ENCODE measurements at regions not wholly inside any gene's neighbourhood (a gene's known extent, or its start where the extent isn't known, plus 50 kb on each side); places are given as distances from the start of the nearest gene placed in this dataset.

DNA sequence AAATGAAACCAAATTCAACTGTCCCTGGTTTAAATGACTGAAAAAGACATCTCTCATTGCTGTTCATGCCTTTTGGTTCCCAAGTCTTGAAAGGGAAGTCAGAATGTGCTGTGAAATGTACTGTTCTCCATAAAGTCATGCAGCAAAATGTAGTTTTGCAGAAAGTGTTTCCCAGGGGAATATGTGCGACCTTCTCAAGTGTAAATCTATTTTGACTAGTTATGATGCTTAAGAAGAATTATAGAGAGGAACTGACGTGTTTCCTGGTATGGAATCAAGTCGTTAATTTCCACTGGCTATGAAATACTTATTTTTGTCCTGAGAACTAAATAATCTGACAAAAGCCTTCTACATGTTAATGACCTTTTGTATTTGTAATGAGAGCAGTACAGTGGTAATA is 223.1 kb downstream of the CLCN4 start:
- TF ChIP-seq, protein P1, sequence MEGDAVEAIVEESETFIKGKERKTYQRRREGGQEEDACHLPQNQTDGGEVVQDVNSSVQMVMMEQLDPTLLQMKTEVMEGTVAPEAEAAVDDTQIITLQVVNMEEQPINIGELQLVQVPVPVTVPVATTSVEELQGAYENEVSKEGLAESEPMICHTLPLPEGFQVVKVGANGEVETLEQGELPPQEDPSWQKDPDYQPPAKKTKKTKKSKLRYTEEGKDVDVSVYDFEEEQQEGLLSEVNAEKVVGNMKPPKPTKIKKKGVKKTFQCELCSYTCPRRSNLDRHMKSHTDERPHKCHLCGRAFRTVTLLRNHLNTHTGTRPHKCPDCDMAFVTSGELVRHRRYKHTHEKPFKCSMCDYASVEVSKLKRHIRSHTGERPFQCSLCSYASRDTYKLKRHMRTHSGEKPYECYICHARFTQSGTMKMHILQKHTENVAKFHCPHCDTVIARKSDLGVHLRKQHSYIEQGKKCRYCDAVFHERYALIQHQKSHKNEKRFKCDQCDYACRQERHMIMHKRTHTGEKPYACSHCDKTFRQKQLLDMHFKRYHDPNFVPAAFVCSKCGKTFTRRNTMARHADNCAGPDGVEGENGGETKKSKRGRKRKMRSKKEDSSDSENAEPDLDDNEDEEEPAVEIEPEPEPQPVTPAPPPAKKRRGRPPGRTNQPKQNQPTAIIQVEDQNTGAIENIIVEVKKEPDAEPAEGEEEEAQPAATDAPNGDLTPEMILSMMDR (IDR thresholded peaks at IDR 0.05; ENCODE audit: low read depth, low read length, missing control alignments), result no peak
- H3K4me3 ChIP-seq (ENCODE audit: low read depth, low read length), result no peak overlapping the region
- no peak for DNase-seq (ENCODE audit: low read depth)
- in situ Hi-C loops (cut with HindIII; ENCODE audit: low sequenced_read_pairs), result no loop called here

DNA sequence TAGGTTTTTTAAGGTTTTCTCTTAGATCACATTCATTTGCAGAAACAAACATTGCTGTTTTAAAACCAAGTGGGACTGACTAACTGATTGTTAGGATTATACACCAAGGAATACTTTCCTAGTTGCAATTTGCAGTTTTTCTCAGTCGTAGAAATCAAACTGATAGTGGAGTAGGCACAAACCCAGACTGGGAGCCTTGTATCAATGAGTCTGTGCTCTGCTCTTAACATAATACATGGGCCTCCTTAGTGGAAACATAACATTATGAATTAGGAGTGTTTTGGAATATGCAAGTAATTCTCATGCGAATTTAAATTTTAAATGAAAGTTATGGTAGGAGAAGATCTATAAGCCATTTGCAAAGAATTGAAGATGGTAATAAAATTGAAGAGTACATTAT is 223.5 kb downstream of the CLCN4 start:
- in situ Hi-C loops (cut with HindIII; ENCODE audit: low sequenced_read_pairs), result no loop called here
- no peak overlapping the region for H3K4me3 ChIP-seq (ENCODE audit: low read depth, low read length)
- TF ChIP-seq, protein P1 (IDR thresholded peaks at IDR 0.05; ENCODE audit: low read depth, low read length, missing control alignments), result no peak
- DNase-seq (ENCODE audit: low read depth), result no peak

DNA sequence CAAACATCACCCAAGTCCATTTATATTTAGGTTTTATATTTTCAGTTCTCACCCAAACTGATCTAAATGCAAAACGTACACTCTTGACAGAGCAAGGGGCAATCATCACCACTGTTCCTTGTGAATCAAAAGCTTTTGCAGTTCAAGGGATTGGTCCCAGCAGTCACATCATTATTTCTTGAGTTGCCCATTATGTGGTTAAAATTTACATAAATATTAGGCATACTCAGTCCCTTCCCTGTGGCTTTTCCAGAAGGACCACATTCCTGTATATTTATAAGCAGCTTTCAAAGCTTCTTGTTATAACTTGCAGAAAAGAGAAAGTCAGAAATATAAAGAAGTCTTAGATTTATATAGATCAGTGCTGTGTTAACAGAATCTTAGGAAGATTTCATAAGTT is 224.4 kb downstream of the CLCN4 start:
- no peak for DNase-seq (ENCODE audit: low read depth)
- H3K4me3 ChIP-seq (ENCODE audit: low read depth, low read length), result no peak overlapping the region
- TF ChIP-seq, protein P1 (IDR thresholded peaks at IDR 0.05; ENCODE audit: low read depth, low read length, missing control alignments), result no peak
- in situ Hi-C loops (cut with HindIII; ENCODE audit: low sequenced_read_pairs), result no loop called here

DNA sequence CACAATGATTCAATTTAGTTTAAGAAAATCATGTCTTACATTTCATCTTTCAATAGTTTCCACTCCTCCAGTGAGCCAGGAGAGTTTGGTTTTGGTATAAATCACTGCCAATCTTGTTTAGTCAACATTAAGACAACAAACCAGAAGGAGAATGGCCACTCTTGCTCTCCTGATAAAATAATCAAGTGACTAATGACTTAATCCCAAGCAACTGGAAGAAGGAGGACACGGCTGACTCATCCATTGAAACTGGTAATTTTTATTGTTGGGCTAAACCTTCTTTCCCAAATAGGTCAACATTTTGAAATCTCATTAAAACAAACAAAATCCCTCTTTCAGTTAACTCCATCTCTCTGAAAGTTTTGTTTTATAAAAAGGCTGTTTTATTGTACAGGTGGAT is 230.2 kb downstream of the CLCN4 start:
- TF ChIP-seq, protein P1 (IDR thresholded peaks at IDR 0.05; ENCODE audit: low read depth, low read length, missing control alignments), result no peak
- DNase-seq (ENCODE audit: low read depth), result no peak
- in situ Hi-C loops (cut with HindIII; ENCODE audit: low sequenced_read_pairs), result no loop called here
- H3K4me3 ChIP-seq (ENCODE audit: low read depth, low read length), result no peak overlapping the region

DNA sequence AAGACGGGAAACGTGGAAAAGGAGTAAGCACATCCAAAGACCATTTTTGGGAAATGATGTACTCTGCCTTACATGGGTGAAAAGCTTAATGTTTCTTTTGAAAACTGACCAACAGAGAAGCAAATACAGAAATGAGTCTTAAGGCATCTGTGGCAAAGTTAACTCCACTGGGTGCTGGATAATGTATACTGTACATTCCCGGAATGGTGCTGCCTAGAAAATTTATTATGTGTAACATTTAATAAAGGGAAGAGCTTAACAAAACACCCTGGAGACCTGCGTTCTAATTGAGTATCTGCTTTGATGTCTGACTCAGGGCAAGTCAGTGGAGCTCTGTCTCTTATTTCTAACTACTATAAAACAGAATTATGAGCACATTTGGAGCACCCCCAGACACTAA is 230.2 kb downstream of the MID1 start:
- TF ChIP-seq, protein P1 (IDR thresholded peaks at IDR 0.05; ENCODE audit: low read depth, low read length, missing control alignments), result no peak
- no peak for DNase-seq (ENCODE audit: low read depth)
- no peak overlapping the region for H3K4me3 ChIP-seq (ENCODE audit: low read depth, low read length)
- in situ Hi-C loops (cut with HindIII; ENCODE audit: low sequenced_read_pairs), result no loop called here

DNA sequence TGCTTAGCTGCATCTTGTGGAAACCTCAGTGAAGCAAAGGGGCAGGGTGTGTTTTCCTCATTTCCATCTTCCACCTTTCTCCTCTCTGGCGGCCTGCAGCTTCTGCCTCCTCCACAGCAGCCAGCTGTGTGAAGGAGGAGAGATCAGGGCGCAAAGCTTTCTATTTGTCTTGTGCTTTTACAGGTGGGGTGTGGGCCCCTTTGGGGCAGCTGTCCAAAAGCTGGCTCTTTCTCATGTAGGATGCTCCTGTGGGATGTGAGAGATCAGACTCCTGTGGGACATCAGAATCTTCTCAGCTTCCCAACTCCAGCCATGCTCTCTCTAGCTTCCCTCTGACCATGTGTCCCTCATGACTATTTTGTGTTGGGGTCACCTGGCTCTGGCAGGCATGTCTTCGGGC is 227.1 kb downstream of the MID1 start:
- H3K4me3 ChIP-seq (ENCODE audit: low read depth, low read length), result no peak overlapping the region
- in situ Hi-C loops (cut with HindIII; ENCODE audit: low sequenced_read_pairs), result no loop called here
- TF ChIP-seq, protein P1 (IDR thresholded peaks at IDR 0.05; ENCODE audit: low read depth, low read length, missing control alignments), result no peak
- no peak for DNase-seq (ENCODE audit: low read depth)

DNA sequence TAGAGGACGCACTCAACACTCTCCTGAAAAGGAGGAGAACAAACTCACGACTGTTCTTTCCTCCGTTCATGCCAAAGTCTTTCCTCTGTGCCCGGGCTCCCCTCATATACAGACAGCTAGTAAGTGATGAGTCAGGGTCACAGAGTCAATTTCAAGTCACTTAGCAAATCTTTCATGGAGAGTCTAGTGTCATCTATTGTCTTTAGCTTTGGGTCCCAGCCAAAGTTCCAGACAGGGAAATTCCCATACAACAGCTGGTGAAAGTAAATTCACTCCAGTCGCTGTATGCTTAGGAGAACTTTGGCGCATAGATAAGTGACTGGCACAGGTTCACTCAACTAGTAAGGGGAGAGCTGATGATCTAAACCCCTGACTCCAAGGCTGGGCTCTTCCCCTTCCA is 226.5 kb downstream of the MID1 start:
- TF ChIP-seq, protein P1 (IDR thresholded peaks at IDR 0.05; ENCODE audit: low read depth, low read length, missing control alignments), result no peak
- no peak overlapping the region for H3K4me3 ChIP-seq (ENCODE audit: low read depth, low read length)
- no peak for DNase-seq (ENCODE audit: low read depth)
- in situ Hi-C loops (cut with HindIII; ENCODE audit: low sequenced_read_pairs), result no loop called here
